ENCODE measurements at regions not wholly inside any gene's neighbourhood (a gene's known extent, or its start where the extent isn't known, plus 50 kb on each side); places are given as distances from the start of the nearest gene placed in this dataset.
A peak's percentile ranks its signal among the peaks of the same experiment; 100 is the strongest.

DNA sequence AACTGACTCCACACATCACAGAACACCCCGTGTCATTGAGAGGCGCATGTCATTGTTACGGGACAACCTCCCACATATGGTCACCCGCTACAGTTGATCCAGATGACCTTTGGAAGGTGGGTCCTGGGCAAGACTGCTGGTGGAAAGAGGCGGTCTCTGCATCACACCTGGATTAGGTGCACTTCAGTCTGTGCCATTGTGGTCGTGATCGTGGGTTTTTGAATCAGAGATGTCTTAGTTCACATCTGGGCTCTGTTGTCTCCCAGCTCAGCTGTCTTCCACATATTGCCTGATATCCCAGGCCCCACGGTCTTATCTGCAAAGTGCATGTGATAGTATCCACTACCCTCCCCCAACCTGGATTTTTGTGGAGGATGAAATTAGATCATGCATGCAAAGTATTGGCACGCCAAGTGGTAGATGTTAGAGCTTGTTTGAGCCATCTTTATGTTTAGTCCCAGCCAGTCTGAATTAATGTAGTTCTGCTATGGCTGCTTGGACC lies 208.7 kb upstream of the FOXN3 start:
- DNase-seq = no peak

GRCh38 chr14:89625244-89625713 lies 208.2 kb upstream of the FOXN3 start:
- no peak for DNase-seq

GRCh38 chr14:89624500-89625156 lies 207.6 kb upstream of the FOXN3 start:
- no peak for DNase-seq

DNA sequence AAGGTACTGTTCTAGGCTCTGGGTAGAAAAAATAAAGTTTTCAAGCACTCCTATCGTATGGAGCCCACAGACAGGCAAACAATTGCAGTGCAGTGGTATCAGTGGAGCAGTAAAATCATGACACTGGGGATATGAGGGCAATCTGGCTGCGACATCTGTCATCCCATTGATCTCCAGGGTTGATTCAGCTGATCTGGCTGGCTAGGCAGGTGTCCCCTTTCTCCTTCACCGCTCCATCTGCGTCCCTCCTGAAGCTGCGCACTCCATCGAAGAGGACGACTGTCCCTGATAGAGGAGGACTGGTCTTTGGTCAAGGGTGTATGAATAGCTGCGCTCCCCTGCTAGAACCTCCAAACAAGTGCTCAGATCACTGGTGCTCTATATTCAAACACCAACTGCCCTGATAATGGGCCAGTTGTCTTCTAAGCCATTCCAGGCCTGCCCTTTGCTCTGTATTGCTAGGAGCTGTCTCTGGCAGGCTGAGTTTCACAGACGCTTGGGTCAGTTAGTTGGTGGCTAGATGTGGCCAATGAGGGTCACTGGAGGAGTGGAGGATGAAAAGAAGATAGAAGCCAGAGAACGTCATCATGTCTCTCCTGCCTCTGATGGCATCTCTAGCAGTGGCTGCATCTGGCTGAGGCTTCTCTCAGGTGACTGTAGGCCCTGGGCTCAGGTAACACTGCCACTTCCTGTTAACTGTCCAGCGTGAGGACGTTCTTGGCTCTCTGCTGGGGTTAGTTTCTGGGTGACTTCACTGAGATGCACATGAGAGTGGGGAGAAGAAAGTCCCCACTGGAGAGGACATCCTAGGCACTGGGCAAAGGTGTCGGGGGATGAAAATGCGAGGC lies 205.0 kb upstream of the FOXN3 start:
- no peak for DNase-seq

GRCh38 chr14:89621009-89621421 lies 204.0 kb upstream of the FOXN3 start:
- no peak for DNase-seq

DNA sequence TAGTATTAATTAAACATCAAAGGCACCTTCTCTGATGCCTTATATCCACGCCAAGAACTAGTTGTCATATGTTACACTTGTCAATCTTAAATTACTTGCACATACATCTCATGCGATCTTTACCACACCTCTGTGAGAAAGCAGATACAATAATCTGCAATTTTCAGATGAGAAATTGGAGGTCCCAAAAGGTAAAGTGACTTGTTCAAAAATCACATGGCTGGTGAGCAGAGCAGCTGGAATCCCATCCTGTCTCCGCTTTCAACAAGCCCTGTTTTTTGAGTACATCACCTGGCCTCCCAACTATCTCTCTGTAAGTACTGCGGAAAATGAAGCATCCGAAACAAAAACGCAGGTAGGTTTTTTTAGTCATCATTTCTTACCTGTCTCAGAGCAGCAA lies 203.4 kb upstream of the FOXN3 start:
- DNase-seq = no peak

- peak; percentile 44 for DNase-seq
Measured at GRCh38 chr14:89619596-89619995, 202.6 kb upstream of the FOXN3 start.

DNA sequence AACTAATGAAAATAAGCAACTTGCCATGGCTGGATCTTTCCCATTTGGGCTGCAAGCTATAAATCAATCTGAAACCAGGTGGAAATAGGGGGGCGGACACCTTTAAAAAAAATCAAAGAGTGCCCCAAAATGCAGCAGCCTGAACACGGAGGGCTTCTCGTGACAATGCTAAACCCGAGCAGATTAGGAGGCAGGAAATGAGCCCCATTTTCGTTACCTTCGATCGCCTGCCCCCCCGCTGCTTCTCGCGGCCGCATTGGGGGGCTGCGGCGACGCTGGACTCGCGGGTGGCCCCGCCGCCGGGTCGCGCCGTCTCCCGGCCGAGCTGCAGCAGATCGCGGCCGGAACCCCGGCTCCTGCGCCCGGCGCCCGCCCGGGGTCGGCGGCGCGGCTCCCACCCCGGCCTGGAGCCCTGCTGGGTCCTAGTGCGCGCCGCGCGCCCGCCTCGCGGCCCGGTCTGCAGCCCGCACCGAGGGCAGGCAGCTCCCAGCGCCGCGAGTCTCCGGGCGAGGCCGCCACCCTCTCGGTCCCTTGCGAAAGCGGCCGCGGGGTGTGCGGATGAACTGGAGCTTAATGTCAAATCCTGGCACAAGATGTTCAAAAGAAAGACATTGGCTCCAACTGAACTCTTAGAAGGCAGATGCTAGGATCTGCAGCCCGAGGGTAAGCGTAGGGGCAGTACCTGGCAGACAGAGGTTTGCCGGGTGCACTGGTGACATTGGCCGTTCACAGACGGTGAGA lies 201.9 kb upstream of the FOXN3 start:
- peak; percentile 66 for DNase-seq

GRCh38 chr14:89618330-89618708 lies 201.3 kb upstream of the FOXN3 start:
- DNase-seq = peak; percentile 46

GRCh38 chr14:89617481-89618329 lies 200.7 kb upstream of the FOXN3 start:
- peak; percentile 55 for DNase-seq

DNA sequence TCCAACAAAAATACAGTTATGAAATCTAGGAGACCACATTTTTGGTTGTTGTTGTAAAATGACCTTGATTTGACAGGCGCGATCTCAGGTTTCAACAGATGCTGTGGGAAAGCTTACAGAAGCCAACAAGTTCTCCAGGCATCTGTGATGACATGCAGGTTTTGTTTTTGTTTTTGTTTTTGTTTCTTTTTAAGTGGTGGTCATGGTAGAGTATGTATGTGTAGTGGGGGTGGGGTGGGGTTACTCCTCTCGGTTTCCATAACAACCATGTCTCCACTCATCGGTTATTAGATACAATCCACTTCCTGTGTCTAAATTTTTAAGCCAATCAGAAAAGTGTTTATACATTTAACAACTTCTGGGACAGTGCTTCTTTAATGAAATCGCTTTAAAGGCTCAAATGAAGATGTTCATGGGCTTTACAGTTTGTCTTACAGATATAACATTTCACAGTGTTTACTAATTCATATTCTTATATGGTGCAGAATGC lies 199.9 kb upstream of the FOXN3 start:
- DNase-seq = peak; percentile 76

DNA sequence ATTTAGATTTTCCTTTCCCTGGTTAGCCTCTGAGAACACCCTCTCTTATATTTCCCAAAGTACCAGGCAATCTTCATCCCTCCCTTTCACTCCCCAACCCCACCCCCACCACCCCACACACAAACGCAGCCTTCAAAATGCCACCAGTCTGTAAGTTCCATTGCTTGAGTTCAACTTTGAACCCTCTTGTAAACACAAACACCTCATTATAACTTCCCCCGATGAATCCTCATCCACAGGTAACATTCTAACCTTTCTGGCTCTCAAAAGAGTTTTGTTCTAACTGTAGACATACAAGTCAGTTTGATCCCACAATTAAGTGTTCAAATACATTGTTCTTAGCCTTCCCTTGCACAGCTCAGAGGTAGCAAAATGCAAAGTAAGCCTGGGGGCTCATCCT lies 199.4 kb upstream of the FOXN3 start:
- DNase-seq = no peak

DNA sequence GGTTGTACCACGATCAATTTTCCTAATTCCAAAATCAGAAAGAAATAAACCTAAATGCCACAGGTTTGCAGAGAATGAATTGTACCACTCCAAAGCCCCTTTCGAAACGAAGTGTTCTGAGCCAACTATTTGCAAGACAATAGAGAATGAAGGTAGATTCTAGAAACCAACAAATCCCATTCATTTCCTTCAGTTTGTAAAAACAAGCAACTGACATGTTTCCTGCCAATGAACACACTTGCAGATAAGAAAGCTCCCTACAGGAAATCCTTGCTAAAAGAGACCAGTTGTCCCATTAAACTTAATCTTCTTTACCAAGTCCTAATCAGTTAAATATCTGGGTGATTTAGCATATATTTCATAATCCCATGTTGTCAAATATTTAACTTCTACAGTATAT lies 198.4 kb upstream of the FOXN3 start:
- no peak for DNase-seq

DNA sequence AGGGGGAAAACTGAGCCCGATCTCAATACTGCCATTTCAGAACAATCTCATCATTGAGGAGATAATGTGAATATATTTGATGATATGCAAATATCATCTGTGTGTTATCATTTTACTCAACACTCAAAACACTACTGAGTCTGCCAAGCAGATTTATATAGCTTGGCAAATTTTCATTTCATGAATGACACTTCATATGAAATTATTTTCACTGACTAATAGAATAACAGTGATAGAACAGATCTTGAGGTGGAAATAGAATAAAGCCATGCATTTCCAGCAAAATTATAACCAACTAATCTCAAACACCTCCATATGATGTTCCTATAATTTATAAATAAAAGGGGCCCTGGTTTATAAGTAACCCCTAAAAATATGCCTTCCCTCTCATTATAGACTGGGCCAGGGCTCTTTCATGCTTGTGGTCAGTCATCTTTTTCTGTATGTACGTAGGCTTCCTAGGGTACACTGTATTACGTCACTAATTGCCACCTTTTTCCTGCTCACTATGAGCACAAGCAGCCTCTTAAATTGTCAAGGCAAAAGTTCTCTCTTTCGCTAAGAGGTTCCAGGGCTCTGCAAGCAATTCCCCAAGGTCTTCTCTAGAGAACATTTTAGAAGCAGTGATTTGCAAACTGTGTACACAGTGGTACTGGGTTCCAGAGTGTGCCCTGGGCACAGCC lies 197.1 kb upstream of the FOXN3 start:
- DNase-seq = no peak

DNA sequence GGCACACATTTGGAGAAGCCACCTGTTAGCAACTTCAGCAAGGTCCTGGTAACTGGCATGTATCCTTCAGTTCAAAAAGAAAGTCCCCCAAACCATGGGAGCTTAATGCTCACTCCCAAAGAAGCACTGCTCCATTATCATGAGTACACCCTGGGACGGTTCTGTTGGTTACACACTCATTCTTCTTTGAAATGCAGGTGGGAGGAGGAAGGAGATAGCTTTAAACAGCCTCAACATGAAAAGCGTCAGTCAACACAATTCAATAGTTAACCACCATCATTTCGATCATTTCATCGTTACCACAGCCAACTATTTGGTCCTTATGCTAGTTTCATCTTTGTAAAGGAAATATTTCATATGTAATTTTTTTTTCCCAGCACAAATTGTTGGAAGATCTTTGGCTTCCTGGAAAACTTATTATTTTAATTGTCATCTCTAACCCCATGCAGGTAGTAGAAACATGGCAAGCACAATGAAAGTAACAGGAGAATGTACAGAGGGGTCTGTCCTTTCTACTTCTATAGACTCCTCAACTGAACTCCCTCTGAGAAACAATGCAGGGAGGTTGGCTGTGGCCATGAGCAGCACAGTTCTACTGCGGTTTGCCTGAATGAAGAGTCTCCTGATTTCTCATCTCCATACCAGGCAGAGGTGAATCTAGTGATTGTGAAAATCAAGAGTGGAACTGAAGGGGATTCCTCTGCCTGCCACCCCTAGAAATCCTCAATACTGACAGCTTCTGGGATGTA lies 196.4 kb upstream of the FOXN3 start:
- no peak for DNase-seq

GRCh38 chr14:89609500-89610100 lies 192.6 kb upstream of the FOXN3 start:
- DNase-seq = no peak

GRCh38 chr14:89607453-89607852 lies 190.4 kb upstream of the FOXN3 start:
- no peak for DNase-seq

GRCh38 chr14:89603938-89604480 lies 187.0 kb upstream of the FOXN3 start:
- no peak for DNase-seq

DNA sequence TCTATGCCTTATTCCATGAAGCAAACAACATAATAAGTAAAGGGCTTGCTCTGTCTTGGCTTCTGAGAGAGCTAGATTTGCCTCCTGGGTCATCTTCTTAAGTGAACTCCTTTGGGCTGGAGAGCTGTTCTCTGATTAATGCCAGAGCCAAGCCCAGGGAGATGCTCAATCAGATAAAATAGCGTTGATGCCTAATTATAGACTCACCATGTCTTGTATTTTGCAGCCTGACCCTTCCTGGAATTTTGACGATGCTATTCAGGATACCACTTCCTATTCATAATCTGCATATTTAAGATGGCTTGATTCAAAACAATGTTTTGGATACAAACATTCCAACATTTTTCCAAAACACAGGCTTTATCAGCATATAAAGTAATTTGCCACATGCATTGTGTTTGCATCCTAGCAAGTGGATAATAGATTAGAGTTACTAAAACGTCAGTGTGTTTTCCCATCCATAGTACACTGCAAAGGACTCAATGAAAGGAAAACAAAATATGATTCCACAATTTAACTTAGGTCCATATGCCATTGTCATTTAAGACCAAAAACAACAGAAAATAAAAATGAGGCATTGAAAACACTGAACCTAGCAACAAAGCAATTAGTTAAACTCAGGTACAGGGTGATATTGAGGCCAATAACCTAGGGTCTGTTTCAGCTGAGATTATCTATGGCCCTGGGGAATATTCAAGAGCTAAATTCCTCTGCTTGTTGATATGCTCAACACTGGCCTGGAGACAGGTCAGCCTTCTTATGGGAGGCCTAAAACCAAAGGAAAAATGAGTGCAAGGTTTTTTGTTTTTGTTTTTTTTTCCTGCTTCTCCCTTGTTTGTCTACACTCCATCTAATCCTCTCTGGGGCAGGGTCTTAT lies 184.2 kb upstream of the FOXN3 start:
- DNase-seq = no peak

All from inflammatory macrophage treated with lipopolysaccharide for 4 hours (primary cell).